GM23248 (cell line): ENCODE measurements at regions not wholly inside any gene's neighbourhood (a gene's known extent, or its start where the extent isn't known, plus 50 kb on each side); places are given as distances from the start of the nearest gene placed in this dataset.

Source experiments
- DNase-seq: peaks from one replicate; pipeline ENCODE4 v3.0.0-alpha.2; 2015
- H2AFZ ChIP-seq: fragments of 200-600 bp; sonication (generic); 2 replicates; pipeline ENCODE4 v1.6.1; 2016; ENCODE audit warnings: antibody characterized with exemption
- H3F3A ChIP-seq: fragments of 200-600 bp; sonication (generic); 2 replicates; pipeline ENCODE4 v1.6.1; 2016; ENCODE audit warnings: mild to moderate bottlenecking, antibody characterized with exemption, mixed run types; ENCODE audit not compliant: insufficient read depth
- H3K27ac ChIP-seq: fragments of 200-600 bp; sonication (generic); 2 replicates; pipeline ENCODE4 v1.5.1; 2016; ENCODE audit warnings: mild to moderate bottlenecking
- H3K27me3 ChIP-seq: fragments of 200-600 bp; sonication (generic); replicated peaks from 2 replicates; pipeline ENCODE4 v1.6.1; 2016; ENCODE audit warnings: mild to moderate bottlenecking; ENCODE audit not compliant: insufficient read depth
- H3K36me3 ChIP-seq: fragments of 200-600 bp; sonication (generic); 2 replicates; pipeline ENCODE4 v1.6.1; 2016; ENCODE audit warnings: low read depth, mild to moderate bottlenecking
- H3K4me1 ChIP-seq: fragments of 200-600 bp; sonication (generic); 2 replicates; pipeline ENCODE4 v1.6.1; 2016; ENCODE audit warnings: mild to moderate bottlenecking; ENCODE audit not compliant: insufficient read depth
- H3K4me2 ChIP-seq: fragments of 200-600 bp; sonication (generic); one replicate; pipeline ENCODE4 v1.6.1; 2016; ENCODE audit warnings: mild to moderate bottlenecking; ENCODE audit not compliant: unreplicated experiment
- H3K4me3 ChIP-seq: fragments of 200-600 bp; sonication (generic); 2 replicates; pipeline ENCODE4 v1.5.1; 2016; ENCODE audit warnings: mild to moderate bottlenecking
- H3K79me2 ChIP-seq: fragments of 200-600 bp; sonication (generic); 2 replicates; pipeline ENCODE4 v1.6.1; 2016; ENCODE audit warnings: mild to moderate bottlenecking; ENCODE audit not compliant: insufficient read depth
- H3K9ac ChIP-seq: fragments of 200-600 bp; sonication (generic); 2 replicates; pipeline ENCODE4 v1.6.1; 2016; ENCODE audit warnings: mild to moderate bottlenecking
- H3K9me2 ChIP-seq: fragments of 200-600 bp; sonication (generic); 2 replicates; pipeline ENCODE4 v1.6.1; 2016; ENCODE audit warnings: mixed run types, mild to moderate bottlenecking, moderate library complexity; ENCODE audit not compliant: insufficient read depth
- H3K9me3 ChIP-seq: fragments of 200-600 bp; sonication (generic); one replicate; pipeline ENCODE4 v1.6.1; 2017; ENCODE audit warnings: low read depth
- H4K20me1 ChIP-seq: fragments of 200-600 bp; sonication (generic); 2 replicates; pipeline ENCODE4 v1.6.0; 2016; ENCODE audit not compliant: insufficient read depth
- EZH2 ChIP-seq: fragments of 200-600 bp; sonication (generic); IDR thresholded peaks from 2 replicates; pipeline ENCODE4 v1.6.1; 2018; ENCODE audit warnings: antibody characterized with exemption, mild to moderate bottlenecking; ENCODE audit not compliant: insufficient read depth, poor library complexity, severe bottlenecking
- EZH2phosphoT487 ChIP-seq: fragments of 200-600 bp; sonication (generic); IDR thresholded peaks from 2 replicates; pipeline ENCODE4 v1.6.1; 2018; ENCODE audit warnings: antibody characterized with exemption, moderate library complexity, mild to moderate bottlenecking, low read depth; ENCODE audit not compliant: insufficient read depth
- WGBS, 2 experiments: methylation state at CpG; one replicate each; pipeline ENCODE4 v1.1.6; 2015 to 2017; ENCODE audit warnings: low lambda C conversion rate in 2 of 2, low coverage in 1 of 2; ENCODE audit errors: missing lambda C conversion rate in 2 of 2; 5-methylcytosine and 5-hydroxymethylcytosine counted together
- in situ Hi-C: fragments of 300-500 bp; cut with MboI; formaldehyde crosslinking; loops from 2 replicates; pipeline ENCODE4 v1.15.0; 2020

GRCh38 chrX:147468600-147468999 lies 443.1 kb upstream of the FMR1 start:
- Histone ChIP-seq H3K4me3 (no peak overlapping the region), H3K4me1 (no peaks in the 10 kb centered on the region), H3K9ac (no peak overlapping the region), H3K36me3 (no peaks in the 10 kb centered on the region), H3K27me3 (no peaks in the 10 kb centered on the region), H2AFZ (no peak overlapping the region), H3K4me2 (no peak overlapping the region), H3K9me3 (no peaks in the 10 kb centered on the region), H3K79me2 (no peaks in the 10 kb centered on the region), H3F3A (no peaks in the 10 kb centered on the region), H4K20me1 (no peaks in the 10 kb centered on the region), H3K9me2 (no peaks in the 10 kb centered on the region), H3K27ac (no peak overlapping the region)
- no peak for TF ChIP-seq EZH2
- TF ChIP-seq EZH2phosphoT487: no peak
- in situ Hi-C loops: no loop called here
- 0 to 1% methylated on average over 4 of the region's 4 CpGs for WGBS, 2 experiments
- DNase-seq: no peak

- no peak overlapping the region for H3K4me2 ChIP-seq
- 8 to 15% methylated on average over 7 of the region's 7 CpGs for WGBS, 2 experiments
These were observed 435.7 kb upstream of the FMR1 start for GRCh38 chrX:147476008-147476407.

GRCh38 chrX:147478899-147479298 lies 432.8 kb upstream of the FMR1 start:
- no peaks in the 10 kb centered on the region for H3K4me1 ChIP-seq
- H3K4me2 ChIP-seq: no peak overlapping the region
- H4K20me1 ChIP-seq: no peaks in the 10 kb centered on the region
- H3K9ac ChIP-seq: no peak overlapping the region
- H3K79me2 ChIP-seq: no peaks in the 10 kb centered on the region
- H3K9me3 ChIP-seq: no peaks in the 10 kb centered on the region
- in situ Hi-C loops: no loop called here
- H3F3A ChIP-seq: no peaks in the 10 kb centered on the region
- 67 to 80% methylated on average over 2 of the region's 2 CpGs for WGBS, 2 experiments
- no peak overlapping the region for H3K27ac ChIP-seq
- no peaks in the 10 kb centered on the region for H3K9me2 ChIP-seq
- no peaks in the 10 kb centered on the region for H3K36me3 ChIP-seq
- TF ChIP-seq EZH2phosphoT487: no peak
- no peak for TF ChIP-seq EZH2
- no peak overlapping the region for H3K4me3 ChIP-seq
- H2AFZ ChIP-seq: no peak overlapping the region
- no peak for DNase-seq
- H3K27me3 ChIP-seq: no peaks in the 10 kb centered on the region

More at GRCh38 chrX:147476008-147476407, 435.7 kb upstream of the FMR1 start:
- Histone ChIP-seq H3K36me3 (no peaks in the 10 kb centered on the region), H2AFZ (no peak overlapping the region), H3K27ac (no peak overlapping the region), H4K20me1 (no peaks in the 10 kb centered on the region), H3K27me3 (no peaks in the 10 kb centered on the region), H3K79me2 (no peaks in the 10 kb centered on the region), H3K4me1 (no peaks in the 10 kb centered on the region), H3K4me3 (no peak overlapping the region), H3F3A (no peaks in the 10 kb centered on the region), H3K9me2 (no peaks in the 10 kb centered on the region), H3K9ac (no peak overlapping the region), H3K9me3 (no peaks in the 10 kb centered on the region)
- TF ChIP-seq EZH2: no peak
- TF ChIP-seq EZH2phosphoT487: no peak
- in situ Hi-C loops: no loop called here
- DNase-seq: peak; percentile 22

GRCh38 chrX:147485207-147485606 lies 426.5 kb upstream of the FMR1 start:
- H3K79me2 ChIP-seq: no peaks in the 10 kb centered on the region
- in situ Hi-C loops: no loop called here
- no peak overlapping the region for H2AFZ ChIP-seq
- H3K27me3 ChIP-seq: no peaks in the 10 kb centered on the region
- H3K4me2 ChIP-seq: no peak overlapping the region
- no peak for TF ChIP-seq EZH2phosphoT487
- TF ChIP-seq EZH2: no peak
- H4K20me1 ChIP-seq: no peaks in the 10 kb centered on the region
- H3K9ac ChIP-seq: no peak overlapping the region
- H3K4me3 ChIP-seq: no peak overlapping the region
- H3K9me3 ChIP-seq: no peaks in the 10 kb centered on the region
- H3K4me1 ChIP-seq: no peaks in the 10 kb centered on the region
- WGBS, 2 experiments: 13 to 34% methylated on average over 2 of the region's 2 CpGs
- H3K27ac ChIP-seq: no peak overlapping the region
- no peaks in the 10 kb centered on the region for H3K36me3 ChIP-seq
- H3F3A ChIP-seq: no peaks in the 10 kb centered on the region
- no peaks in the 10 kb centered on the region for H3K9me2 ChIP-seq
- no peak for DNase-seq

- no peaks in the 10 kb centered on the region for H4K20me1 ChIP-seq
- no peaks in the 10 kb centered on the region for H3F3A ChIP-seq
- no peaks in the 10 kb centered on the region for H3K36me3 ChIP-seq
- no peaks in the 10 kb centered on the region for H3K9me2 ChIP-seq
- H3K4me1 ChIP-seq: no peaks in the 10 kb centered on the region
- H3K27me3 ChIP-seq: no peaks in the 10 kb centered on the region
- no peak overlapping the region for H2AFZ ChIP-seq
- in situ Hi-C loops: no loop called here
- H3K9ac ChIP-seq: no peak overlapping the region
- H3K27ac ChIP-seq: no peak overlapping the region
- WGBS, 2 experiments: 0 to 8% methylated on average over 1 of the region's 1 CpG
- H3K79me2 ChIP-seq: no peaks in the 10 kb centered on the region
- no peak overlapping the region for H3K4me2 ChIP-seq
- H3K9me3 ChIP-seq: no peaks in the 10 kb centered on the region
- H3K4me3 ChIP-seq: no peak overlapping the region
- TF ChIP-seq EZH2phosphoT487: no peak
- no peak for TF ChIP-seq EZH2
- DNase-seq: no peak
These were observed 417.4 kb upstream of the FMR1 start for GRCh38 chrX:147494365-147494764.
